ENCODE measurements at regions not wholly inside any gene's neighbourhood (a gene's known extent, or its start where the extent isn't known, plus 50 kb on each side); places are given as distances from the start of the nearest gene placed in this dataset.

- ATAC-seq: no peak
- no peak for TF ChIP-seq ZNF70 (CRISPR knock-in tag; IDR thresholded peaks at IDR 0.05)
- no peak for TF ChIP-seq ZNF565 (CRISPR knock-in tag; conservative IDR thresholded peaks at IDR 0.05; ENCODE audit: low read depth)
- TF ChIP-seq RARB (CRISPR knock-in tag; IDR thresholded peaks at IDR 0.05): no peak
- TF ChIP-seq ZFP30 (CRISPR knock-in tag; IDR thresholded peaks at IDR 0.05): no peak
- TF ChIP-seq BACH2 (CRISPR knock-in tag; IDR thresholded peaks at IDR 0.05; ENCODE audit: borderline replicate concordance): no peak
These were observed 569.8 kb upstream of the IGFBP7 start for GRCh38 chr4:57679969-57680368.

- TF ChIP-seq TSHZ2 (CRISPR knock-in tag; IDR thresholded peaks at IDR 0.05) (no peak), TOX (CRISPR knock-in tag; IDR thresholded peaks at IDR 0.05; ENCODE audit: borderline replicate concordance) (no peak), GLIS3 (CRISPR knock-in tag; IDR thresholded peaks at IDR 0.05) (no peak), ISL1 (CRISPR knock-in tag; IDR thresholded peaks at IDR 0.05) (no peak), PPARA (CRISPR knock-in tag; IDR thresholded peaks at IDR 0.05; ENCODE audit: borderline replicate concordance) (no peak), OSR1 (CRISPR knock-in tag; IDR thresholded peaks at IDR 0.05) (no peak), ESRRG (CRISPR knock-in tag; IDR thresholded peaks at IDR 0.05) (no peak), ZFP30 (CRISPR knock-in tag; IDR thresholded peaks at IDR 0.05) (no peak), CSDC2 (CRISPR knock-in tag; IDR thresholded peaks at IDR 0.05) (no peak), ZNF8 (CRISPR knock-in tag; IDR thresholded peaks at IDR 0.05) (no peak), RARB (CRISPR knock-in tag; IDR thresholded peaks at IDR 0.05) (no peak), PATZ1 (CRISPR knock-in tag; IDR thresholded peaks at IDR 0.05; ENCODE audit: borderline replicate concordance) (no peak), ZFP3 (CRISPR knock-in tag; IDR thresholded peaks at IDR 0.05) (no peak), BACH2 (CRISPR knock-in tag; IDR thresholded peaks at IDR 0.05; ENCODE audit: borderline replicate concordance) (no peak), SNAI2 (CRISPR knock-in tag; IDR thresholded peaks at IDR 0.05) (no peak), ZNF70 (CRISPR knock-in tag; IDR thresholded peaks at IDR 0.05) (no peak)
- ATAC-seq: no peak
These were observed 566.2 kb upstream of the IGFBP7 start for GRCh38 chr4:57676394-57676793.

GRCh38 chr4:57672846-57673433 is 562.8 kb upstream of the IGFBP7 start:
- no peak for ATAC-seq
- no peak for TF ChIP-seq GLIS3 (CRISPR knock-in tag; IDR thresholded peaks at IDR 0.05)
- no peak for TF ChIP-seq PPARA (CRISPR knock-in tag; IDR thresholded peaks at IDR 0.05; ENCODE audit: borderline replicate concordance)
- TF ChIP-seq ZC3H10 (CRISPR knock-in tag; IDR thresholded peaks at IDR 0.05): no peak
- no peak for TF ChIP-seq TCF4 (CRISPR knock-in tag; IDR thresholded peaks at IDR 0.05; ENCODE audit: borderline replicate concordance)
- no peak for TF ChIP-seq SNAI2 (CRISPR knock-in tag; IDR thresholded peaks at IDR 0.05)
- TF ChIP-seq ISL1 (CRISPR knock-in tag; IDR thresholded peaks at IDR 0.05): no peak
- TF ChIP-seq ZFP30 (CRISPR knock-in tag; IDR thresholded peaks at IDR 0.05): no peak
- TF ChIP-seq ARNTL (CRISPR knock-in tag; IDR thresholded peaks at IDR 0.05; ENCODE audit: borderline replicate concordance, low read depth): no peak
- TF ChIP-seq ZNF70 (CRISPR knock-in tag; IDR thresholded peaks at IDR 0.05): no peak
- TF ChIP-seq OSR1 (CRISPR knock-in tag; IDR thresholded peaks at IDR 0.05): no peak
- no peak for TF ChIP-seq TOX (CRISPR knock-in tag; IDR thresholded peaks at IDR 0.05; ENCODE audit: borderline replicate concordance)
- no peak for TF ChIP-seq ZFP3 (CRISPR knock-in tag; IDR thresholded peaks at IDR 0.05)
- TF ChIP-seq TSHZ2 (CRISPR knock-in tag; IDR thresholded peaks at IDR 0.05): no peak

- no peak for ATAC-seq
- TF ChIP-seq BACH2 (CRISPR knock-in tag; IDR thresholded peaks at IDR 0.05; ENCODE audit: borderline replicate concordance): no peak
- TF ChIP-seq TSHZ2 (CRISPR knock-in tag; IDR thresholded peaks at IDR 0.05): no peak
- no peak for TF ChIP-seq SNAI2 (CRISPR knock-in tag; IDR thresholded peaks at IDR 0.05)
- no peak for TF ChIP-seq CSRNP3 (CRISPR knock-in tag; IDR thresholded peaks at IDR 0.05)
- no peak for TF ChIP-seq ESRRG (CRISPR knock-in tag; IDR thresholded peaks at IDR 0.05)
- no peak for TF ChIP-seq ZC3H10 (CRISPR knock-in tag; IDR thresholded peaks at IDR 0.05)
- no peak for TF ChIP-seq PPARA (CRISPR knock-in tag; IDR thresholded peaks at IDR 0.05; ENCODE audit: borderline replicate concordance)
- no peak for TF ChIP-seq ZNF565 (CRISPR knock-in tag; conservative IDR thresholded peaks at IDR 0.05; ENCODE audit: low read depth)
These were observed 558.4 kb upstream of the IGFBP7 start for GRCh38 chr4:57668621-57669020.

All from SK-N-SH treated with all-trans-retinoic acid at 6 μM for 48 hours (cell line).